HG03354 (cell line): ENCODE measurements at regions not wholly inside any gene's neighbourhood (a gene's known extent, or its start where the extent isn't known, plus 50 kb on each side); places are given as distances from the start of the nearest gene placed in this dataset.
"Not testable (repeated sequence)": the region's sequence is repeated elsewhere in the genome, so short reads cannot be mapped to it uniquely, and the experiment has no call there.

Source experiments
- ATAC-seq: cut with Tn5 transposase; IDR thresholded peaks from one replicate; pipeline ENCODE4 v1.9.1; 2021; ENCODE audit warnings: mild to moderate bottlenecking; ENCODE audit not compliant: unreplicated experiment, poor library complexity, severe bottlenecking

- not testable (repeated sequence) for ATAC-seq
Observed at GRCh38 chr20:17891131-17891530, 77.5 kb downstream of the SNX5 start.

DNA sequence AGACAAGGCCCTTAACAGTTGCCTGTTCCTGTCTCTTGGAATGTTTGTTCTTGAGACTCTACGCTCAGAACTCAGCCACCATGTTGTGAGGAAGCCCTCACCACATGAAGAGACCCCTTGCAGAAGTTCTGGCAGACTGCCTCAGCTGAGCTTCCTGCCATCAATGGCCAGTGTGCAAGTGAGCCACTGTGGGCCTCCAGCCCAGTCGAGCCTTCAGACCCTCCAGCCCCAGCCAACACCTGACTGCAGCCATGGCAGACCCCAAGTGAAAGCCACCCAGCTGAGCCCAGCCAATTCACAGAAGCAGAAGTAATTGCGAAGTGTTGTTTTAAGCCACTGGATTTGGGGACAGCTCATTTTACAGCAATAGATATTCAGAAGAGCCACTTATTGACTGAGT is 78.3 kb downstream of the SNX5 start:
- no peak for ATAC-seq

DNA sequence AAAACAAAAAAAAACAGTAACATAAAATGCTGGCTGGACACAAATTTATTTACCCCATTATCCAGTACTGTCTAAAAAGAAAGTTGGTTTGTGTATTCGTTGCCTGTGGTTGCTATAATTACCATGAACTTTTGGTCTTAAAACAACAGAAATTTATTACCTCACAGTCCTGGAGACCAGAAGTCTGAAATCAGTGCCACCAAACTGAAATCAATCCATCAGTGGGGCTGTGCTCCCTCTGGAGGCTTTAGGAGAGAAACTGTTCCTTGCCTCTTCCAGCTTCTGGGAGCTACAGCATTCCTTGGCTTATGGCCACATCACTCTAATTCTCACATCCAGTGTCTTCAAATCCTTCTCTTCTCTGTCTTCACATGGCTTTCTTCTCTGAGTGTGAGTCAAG is 79.4 kb downstream of the SNX5 start:
- ATAC-seq: no peak

DNA sequence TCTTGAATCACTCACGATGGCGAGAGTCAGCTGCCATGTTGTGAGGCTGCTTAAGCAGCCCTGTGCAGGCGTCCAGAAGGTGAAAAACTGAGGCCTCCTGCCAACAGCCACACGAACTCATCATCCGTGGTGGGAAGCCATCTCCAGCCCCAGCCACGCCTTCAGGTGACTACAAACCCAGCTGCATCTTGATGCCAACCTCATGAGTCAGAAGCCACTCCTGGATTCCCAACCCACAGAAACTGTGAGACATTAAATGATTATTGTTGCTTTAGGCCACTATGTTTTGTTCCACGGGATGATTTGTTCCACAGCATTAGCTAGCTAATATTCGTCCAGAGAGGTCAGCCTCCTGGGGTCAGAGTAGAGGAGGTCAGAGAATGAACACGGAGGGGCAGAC is 80.5 kb downstream of the SNX5 start:
- no peak for ATAC-seq

- ATAC-seq: no peak
Observed at GRCh38 chr20:17887331-17888030, 81.1 kb downstream of the SNX5 start.

- ATAC-seq: no peak
Observed at GRCh38 chr20:17885544-17885943, 83.0 kb downstream of the SNX5 start.

DNA sequence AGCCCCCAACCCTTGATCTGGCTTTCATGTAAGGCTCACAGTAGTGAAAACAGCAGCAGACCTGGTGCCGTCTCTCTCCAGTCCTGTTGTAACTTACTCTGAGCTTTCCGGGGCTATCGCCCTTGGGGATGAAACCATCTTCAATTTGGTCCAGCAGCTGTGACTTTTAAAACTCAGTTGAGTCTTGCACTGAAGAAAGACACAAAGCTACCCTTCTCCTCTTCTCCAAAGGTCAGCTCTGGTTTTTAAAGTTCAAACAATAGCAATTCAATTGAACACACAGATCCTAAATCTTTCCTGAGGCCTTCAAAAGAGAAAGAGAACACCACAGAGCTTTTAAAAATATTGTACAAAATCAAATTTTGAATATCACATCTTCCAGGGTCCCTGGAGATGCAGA is 83.5 kb downstream of the SNX5 start:
- no peak for ATAC-seq

- ATAC-seq: no peak
Observed at GRCh38 chr20:17884307-17885003, 84.1 kb downstream of the SNX5 start.

DNA sequence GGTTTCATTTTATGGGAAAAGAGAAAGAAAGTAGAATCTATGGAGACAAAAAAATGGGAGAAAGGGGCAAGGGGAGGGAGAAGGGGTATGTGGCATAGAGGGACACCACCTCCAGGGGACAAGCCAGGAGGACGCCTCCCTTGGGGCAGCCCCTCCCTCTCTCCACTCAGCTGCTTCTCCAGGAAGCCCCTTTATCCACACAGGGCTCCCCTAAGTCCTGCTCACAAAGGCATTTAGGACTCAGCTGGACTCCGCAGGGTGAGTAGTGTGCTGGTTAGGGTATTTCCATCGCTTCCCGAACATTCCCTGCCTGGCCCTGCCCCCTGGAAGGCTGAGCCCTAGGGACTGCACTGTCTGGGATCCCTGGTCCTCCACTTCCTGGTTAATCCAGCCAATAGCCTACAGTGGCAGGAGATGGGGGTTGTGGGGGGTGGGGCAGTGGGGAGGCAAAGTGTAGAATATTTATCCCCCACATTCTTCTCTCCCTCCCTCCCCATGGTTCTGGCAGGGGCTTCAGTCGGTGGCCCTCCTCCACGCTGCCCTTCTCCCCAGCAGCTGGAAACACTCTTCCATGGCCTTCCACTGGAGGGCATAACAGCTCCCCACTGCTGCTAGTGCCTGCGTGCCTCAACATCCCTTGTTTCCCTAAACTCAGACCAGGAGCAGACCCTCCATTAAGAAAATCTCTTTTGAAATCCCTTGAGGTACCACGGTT is 84.8 kb downstream of the SNX5 start:
- no peak for ATAC-seq

DNA sequence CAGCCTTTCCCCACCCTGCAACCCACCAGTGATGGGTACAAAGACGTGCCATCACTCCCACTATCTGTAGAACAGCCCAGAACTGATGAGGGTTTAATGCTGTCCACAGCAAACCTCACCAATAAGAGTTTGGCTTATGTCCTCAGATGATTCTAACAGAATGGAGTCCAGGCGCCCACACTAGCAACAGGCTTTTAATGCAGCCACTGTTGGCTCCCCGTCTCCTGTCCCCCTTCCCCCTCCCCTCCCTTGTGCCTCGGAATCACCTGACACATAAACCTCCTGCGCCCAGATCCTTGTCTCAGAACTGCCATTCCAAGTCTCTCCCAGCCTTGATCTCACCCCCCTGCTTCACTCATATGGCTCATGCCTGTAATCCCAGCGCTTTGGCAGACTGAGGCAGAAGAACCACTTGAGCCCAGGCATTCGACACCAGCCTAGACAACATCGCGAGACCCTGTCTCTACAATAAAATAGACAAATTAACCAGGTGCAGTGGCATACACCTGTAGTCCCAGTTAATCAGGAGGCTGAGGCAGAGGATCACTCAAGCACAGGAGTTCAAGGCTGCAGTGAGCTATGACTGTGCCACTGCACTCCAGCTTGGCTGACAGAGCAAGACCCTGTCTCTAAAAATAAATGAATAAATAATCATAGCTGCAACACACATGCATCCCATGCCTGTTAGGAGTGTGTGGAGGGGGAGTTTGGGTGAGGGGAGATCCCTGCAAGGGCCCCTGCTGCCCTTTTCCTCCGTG is 85.6 kb downstream of the SNX5 start:
- ATAC-seq: no peak

GRCh38 chr20:17882065-17882833 is 86.3 kb downstream of the SNX5 start:
- ATAC-seq: no peak

- ATAC-seq: no peak
Observed at GRCh38 chr20:17881741-17882064, 86.9 kb downstream of the SNX5 start.

- peak; percentile 51 for ATAC-seq
Observed at GRCh38 chr20:17878912-17879602, 89.5 kb downstream of the SNX5 start.

- ATAC-seq: no peak
Observed at GRCh38 chr20:17878069-17878911, 90.3 kb downstream of the SNX5 start.

- no peak for ATAC-seq
Observed at GRCh38 chr20:17875981-17876385, 92.6 kb downstream of the SNX5 start.

DNA sequence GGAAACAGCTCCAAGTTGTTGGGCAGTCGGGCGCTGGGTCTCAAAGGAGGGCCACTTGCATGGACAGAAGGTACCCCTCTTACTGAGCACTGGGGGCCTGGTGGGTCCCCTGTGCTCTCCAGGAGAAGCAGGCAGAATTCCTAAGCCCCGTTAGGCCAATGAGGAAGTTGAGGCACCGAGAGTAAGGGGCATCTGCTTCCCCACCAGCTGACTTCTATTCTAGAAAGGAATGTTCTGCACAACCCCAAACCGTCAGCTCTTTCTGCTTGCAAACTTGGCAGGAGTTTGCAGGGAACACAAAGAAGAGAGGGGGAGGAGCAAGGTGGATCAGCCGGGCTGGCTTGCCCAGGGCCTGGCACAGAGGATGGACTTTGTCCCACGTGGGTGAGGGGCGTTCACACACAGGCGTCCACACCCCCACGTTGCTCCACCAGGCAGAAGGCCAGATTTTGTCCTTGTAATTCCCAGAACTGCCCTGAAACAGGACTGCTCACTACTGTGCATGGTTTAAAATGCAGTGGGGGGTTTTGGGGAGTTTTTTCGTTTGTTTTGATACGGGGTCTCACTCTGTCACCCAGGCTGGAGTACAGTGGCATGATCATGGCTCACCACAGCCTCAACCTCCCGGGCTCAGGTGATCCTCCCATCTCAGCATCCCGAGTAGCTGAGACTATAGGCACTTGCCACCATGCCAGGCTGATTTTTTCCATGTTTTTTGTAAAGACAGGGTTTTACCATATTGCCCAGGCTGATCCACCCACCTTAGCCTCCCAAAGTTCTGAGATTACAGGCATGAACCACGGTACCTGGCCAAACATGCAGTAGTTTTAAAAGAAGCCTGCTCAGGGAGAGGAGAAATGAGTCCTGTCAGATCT is 93.3 kb downstream of the SNX5 start:
- ATAC-seq: no peak
